WERI-Rb-1 (cell line): ENCODE measurements at regions not wholly inside any gene's neighbourhood (a gene's known extent, or its start where the extent isn't known, plus 50 kb on each side); places are given as distances from the start of the nearest gene placed in this dataset.

Experiments
- DNase-seq: peaks from one replicate; pipeline ENCODE4 v3.0.0-alpha.2; 2020
- H3K27ac ChIP-seq: fragments of 250-450 bp; sonication (Bioruptor Pico); 2 replicates; pipeline ENCODE4 v1.5.1; 2020; ENCODE audit warnings: mild to moderate bottlenecking, moderate library complexity
- H3K27me3 ChIP-seq: fragments of 250-450 bp; sonication (Bioruptor Pico); 2 replicates; pipeline ENCODE4 v1.5.1; 2021; ENCODE audit warnings: mild to moderate bottlenecking, low read depth, moderate library complexity; ENCODE audit not compliant: insufficient read depth, severe bottlenecking
- H3K36me3 ChIP-seq: fragments of 250-450 bp; sonication (Bioruptor Pico); 2 replicates; pipeline ENCODE4 v1.5.1; 2020; ENCODE audit warnings: mild to moderate bottlenecking, moderate library complexity
- H3K4me3 ChIP-seq: 2 replicates; pipeline ENCODE4 v1.5.1; 2011; ENCODE audit warnings: low read depth, mild to moderate bottlenecking, control low read depth, low read length
- H3K9me3 ChIP-seq: fragments of 250-450 bp; sonication (Bioruptor Pico); 2 replicates; pipeline ENCODE4 v1.5.1; 2021; ENCODE audit warnings: mild to moderate bottlenecking, moderate library complexity; ENCODE audit not compliant: severe bottlenecking
- TF ChIP-seq, protein P1 (sequence below): IDR thresholded peaks from 2 replicates; pipeline ENCODE4 v1.5.1; 2011; ENCODE audit warnings: low read depth, mild to moderate bottlenecking, control low read depth, inconsistent platforms, low read length

DNA sequence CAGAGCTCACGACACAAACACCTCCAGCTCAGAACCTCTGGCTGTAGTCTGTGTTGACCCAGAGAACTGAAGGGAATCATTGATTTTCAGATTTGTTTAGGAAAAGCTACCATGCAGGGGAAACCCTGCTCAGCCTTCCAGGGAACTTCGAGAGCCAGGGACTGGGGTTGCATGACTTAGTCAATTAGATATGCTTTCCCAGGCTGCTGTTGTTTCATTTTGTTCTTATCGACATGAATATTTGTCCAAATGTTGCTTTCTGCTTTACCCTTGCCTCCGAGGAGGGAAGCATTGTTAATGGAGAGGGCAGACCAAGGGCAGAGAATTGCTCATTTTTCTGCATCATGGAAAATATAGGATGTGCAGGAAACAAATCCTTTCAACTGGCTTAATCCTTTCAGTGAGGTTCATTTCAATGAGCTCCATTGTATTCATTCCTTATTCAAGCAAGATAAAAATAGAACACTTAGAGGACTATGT is 82.5 kb downstream of the KLF5 start:
- no peak overlapping the region for H3K27ac ChIP-seq
- TF ChIP-seq, protein P1, sequence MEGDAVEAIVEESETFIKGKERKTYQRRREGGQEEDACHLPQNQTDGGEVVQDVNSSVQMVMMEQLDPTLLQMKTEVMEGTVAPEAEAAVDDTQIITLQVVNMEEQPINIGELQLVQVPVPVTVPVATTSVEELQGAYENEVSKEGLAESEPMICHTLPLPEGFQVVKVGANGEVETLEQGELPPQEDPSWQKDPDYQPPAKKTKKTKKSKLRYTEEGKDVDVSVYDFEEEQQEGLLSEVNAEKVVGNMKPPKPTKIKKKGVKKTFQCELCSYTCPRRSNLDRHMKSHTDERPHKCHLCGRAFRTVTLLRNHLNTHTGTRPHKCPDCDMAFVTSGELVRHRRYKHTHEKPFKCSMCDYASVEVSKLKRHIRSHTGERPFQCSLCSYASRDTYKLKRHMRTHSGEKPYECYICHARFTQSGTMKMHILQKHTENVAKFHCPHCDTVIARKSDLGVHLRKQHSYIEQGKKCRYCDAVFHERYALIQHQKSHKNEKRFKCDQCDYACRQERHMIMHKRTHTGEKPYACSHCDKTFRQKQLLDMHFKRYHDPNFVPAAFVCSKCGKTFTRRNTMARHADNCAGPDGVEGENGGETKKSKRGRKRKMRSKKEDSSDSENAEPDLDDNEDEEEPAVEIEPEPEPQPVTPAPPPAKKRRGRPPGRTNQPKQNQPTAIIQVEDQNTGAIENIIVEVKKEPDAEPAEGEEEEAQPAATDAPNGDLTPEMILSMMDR, result no peak
- H3K9me3 ChIP-seq, result no peaks in the 10 kb centered on the region
- no peaks in the 10 kb centered on the region for H3K27me3 ChIP-seq
- DNase-seq, result no peak
- H3K4me3 ChIP-seq, result no peak overlapping the region
- H3K36me3 ChIP-seq, result no peaks in the 10 kb centered on the region

DNA sequence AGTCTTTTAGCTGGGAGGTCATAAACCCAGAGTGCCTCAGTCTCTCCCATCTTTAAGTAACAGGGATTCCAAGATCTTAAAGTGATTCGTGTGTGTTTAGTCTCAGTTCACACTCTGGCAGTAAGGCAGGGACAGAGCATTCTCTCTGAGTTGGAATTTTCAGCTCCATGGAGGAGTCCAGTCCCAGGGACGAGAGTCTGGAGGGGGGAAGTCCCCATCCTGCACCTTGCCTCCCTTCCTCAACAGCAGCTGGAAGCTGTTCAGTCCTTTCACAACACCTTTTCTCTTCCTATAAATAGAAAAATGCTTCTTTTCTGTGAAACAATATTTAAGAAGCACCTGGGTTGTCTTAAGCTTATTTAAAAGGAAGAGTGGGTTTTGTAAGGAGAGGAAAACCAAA is 82.0 kb downstream of the KLF5 start:
- Histone ChIP-seq H3K4me3 (no peak overlapping the region), H3K27ac (no peak overlapping the region), H3K27me3 (no peaks in the 10 kb centered on the region), H3K9me3 (no peaks in the 10 kb centered on the region), H3K36me3 (no peaks in the 10 kb centered on the region)
- no peak for DNase-seq
- TF ChIP-seq, protein P1, result no peak

DNA sequence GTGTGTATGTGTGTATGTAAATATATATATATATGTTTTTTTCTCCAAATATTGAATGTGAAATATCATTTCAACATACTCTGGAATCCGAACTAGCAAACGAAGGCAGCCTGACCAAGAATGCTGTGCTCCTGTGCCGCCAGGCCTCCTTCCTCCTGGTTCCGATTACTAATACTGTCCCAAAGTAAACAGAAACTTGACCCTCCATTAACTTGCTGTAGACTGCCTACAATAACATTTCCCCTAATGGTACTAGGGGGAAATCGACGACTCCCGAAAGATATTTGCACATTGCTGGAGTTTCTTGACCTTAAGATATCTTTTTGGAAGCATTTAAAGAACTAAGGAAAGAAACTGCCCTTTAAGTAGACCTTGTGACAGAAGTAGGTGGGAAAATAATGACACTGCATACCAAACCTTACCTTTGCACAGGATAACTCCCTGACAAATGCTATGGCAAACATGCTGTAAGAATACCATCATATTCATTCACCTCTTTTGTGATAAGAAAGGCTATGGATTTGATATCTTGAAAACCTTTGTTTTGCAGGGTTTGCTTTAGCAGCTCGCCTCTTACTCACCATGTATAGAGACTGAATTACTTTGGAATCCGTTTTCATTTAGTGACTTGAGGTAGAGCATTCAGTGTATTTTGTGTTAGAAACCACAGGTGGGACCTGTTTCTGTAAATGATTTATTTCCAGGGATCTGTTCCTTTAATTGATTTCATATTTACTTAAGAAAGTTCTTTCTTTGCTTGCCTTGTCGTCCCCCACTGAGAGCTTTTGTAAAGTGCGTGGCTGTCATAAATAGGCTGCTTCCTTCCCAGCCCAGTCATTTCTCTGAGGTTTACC is 80.1 kb downstream of the KLF5 start:
- no peaks in the 10 kb centered on the region for H3K9me3 ChIP-seq
- no peaks in the 10 kb centered on the region for H3K27me3 ChIP-seq
- H3K36me3 ChIP-seq, result no peaks in the 10 kb centered on the region
- TF ChIP-seq, protein P1, result no peak
- DNase-seq, result no peak
- no peak overlapping the region for H3K27ac ChIP-seq
- H3K4me3 ChIP-seq, result no peak overlapping the region

DNA sequence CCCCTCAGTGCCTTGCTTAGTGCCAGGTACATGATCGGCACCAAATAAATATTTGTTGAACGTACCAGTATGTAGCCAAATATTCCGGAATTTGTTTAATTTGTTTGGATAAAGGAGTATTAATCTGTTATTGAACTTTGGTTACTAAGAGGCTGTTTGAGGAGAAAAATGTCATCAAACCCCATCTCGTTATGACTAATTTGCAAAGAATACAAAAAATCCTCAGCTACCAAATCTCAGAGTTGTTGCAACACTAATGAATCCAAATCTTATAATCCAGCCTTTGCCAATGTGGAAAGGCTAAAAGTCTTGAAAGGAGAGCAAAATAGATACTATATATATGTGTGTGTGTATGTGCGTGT is 79.5 kb downstream of the KLF5 start:
- Histone ChIP-seq H3K9me3 (no peaks in the 10 kb centered on the region), H3K36me3 (no peaks in the 10 kb centered on the region), H3K4me3 (no peak overlapping the region), H3K27ac (no peak overlapping the region), H3K27me3 (no peaks in the 10 kb centered on the region)
- DNase-seq, result no peak
- TF ChIP-seq, protein P1, result no peak

DNA sequence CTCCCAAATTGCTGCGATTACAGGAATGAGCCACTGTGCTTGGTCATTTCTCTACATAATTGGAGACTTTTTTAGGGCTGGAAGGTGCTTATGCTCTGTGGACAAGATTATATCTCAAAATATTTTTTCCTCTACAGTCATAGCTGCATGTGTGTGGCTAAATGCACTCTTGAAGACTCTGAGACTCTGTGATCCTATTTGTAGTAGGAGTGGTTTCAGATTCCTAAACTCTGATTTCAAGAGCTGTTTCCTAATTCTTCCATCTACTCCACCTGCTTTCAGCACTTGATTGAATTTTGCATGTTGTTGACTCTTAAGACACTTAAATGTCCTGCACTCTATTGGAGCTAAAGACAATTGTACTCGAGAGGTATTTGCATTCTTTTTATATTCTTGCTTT is 78.0 kb downstream of the KLF5 start:
- TF ChIP-seq, protein P1, result no peak
- H3K4me3 ChIP-seq, result no peak overlapping the region

DNA sequence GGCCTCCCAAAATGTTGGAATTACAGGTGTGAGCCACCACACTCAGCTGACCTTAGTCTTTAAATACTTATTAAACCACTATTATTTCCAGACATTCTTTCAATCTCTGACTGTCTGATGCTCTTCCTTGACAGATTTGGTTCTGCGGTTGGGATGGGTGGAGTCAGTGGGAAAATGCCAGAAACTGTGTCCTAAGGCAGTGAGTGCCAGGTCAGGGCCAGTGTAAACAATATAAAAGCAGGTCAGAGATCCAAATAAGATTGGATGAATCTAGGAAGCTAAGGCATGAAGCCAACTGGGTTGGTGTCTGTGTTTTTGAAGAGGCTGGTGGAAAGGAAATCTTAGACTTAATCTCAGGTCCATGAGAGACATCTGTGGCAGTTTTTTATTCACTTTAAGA is 74.7 kb downstream of the KLF5 start:
- no peak overlapping the region for H3K27ac ChIP-seq
- no peak overlapping the region for H3K4me3 ChIP-seq
- no peaks in the 10 kb centered on the region for H3K9me3 ChIP-seq
- no peak for DNase-seq
- TF ChIP-seq, protein P1, result no peak
- no peaks in the 10 kb centered on the region for H3K27me3 ChIP-seq
- no peaks in the 10 kb centered on the region for H3K36me3 ChIP-seq

More for the DNA sequence above, 78.0 kb downstream of the KLF5 start:
- no peaks in the 10 kb centered on the region for H3K36me3 ChIP-seq
- DNase-seq, result no peak
- no peaks in the 10 kb centered on the region for H3K9me3 ChIP-seq
- H3K27me3 ChIP-seq, result no peaks in the 10 kb centered on the region
- H3K27ac ChIP-seq, result no peak overlapping the region
